Ishikawa (cell line): ENCODE measurements at regions not wholly inside any gene's neighbourhood (a gene's known extent, or its start where the extent isn't known, plus 50 kb on each side); places are given as distances from the start of the nearest gene placed in this dataset.

Experiments used
- CEBPB ChIP-seq: IDR thresholded peaks from 2 replicates; pipeline ENCODE4 v1.6.1; 2012
- CREB1 ChIP-seq: IDR thresholded peaks from 2 replicates; pipeline ENCODE4 v1.6.1; 2012; ENCODE audit warnings: low read depth
- EGR1 ChIP-seq: IDR thresholded peaks from 2 replicates; pipeline ENCODE4 v1.6.1; 2012
- EP300 ChIP-seq: IDR thresholded peaks from 2 replicates; pipeline ENCODE4 v1.6.1; 2012; ENCODE audit warnings: borderline replicate concordance
- NFIC ChIP-seq: IDR thresholded peaks from 2 replicates; pipeline ENCODE4 v1.6.1; 2012
- RAD21 ChIP-seq: IDR thresholded peaks from 2 replicates; pipeline ENCODE4 v1.6.1; 2012; ENCODE audit warnings: low read depth
- TAF1 ChIP-seq: IDR thresholded peaks from 2 replicates; pipeline ENCODE4 v1.6.1; 2012; ENCODE audit warnings: low read depth, mild to moderate bottlenecking
- ZBTB7A ChIP-seq: IDR thresholded peaks from 2 replicates; pipeline ENCODE4 v1.6.1; 2012; ENCODE audit warnings: low read depth
- TF ChIP-seq, protein P1 (sequence below): IDR thresholded peaks from 2 replicates; pipeline ENCODE4 v1.6.1; 2012
- TF ChIP-seq, protein P2 (sequence below): IDR thresholded peaks from 2 replicates; pipeline ENCODE4 v1.6.1; 2012; ENCODE audit warnings: low read depth, mild to moderate bottlenecking
- TF ChIP-seq, protein P3 (sequence below): IDR thresholded peaks from 2 replicates; pipeline ENCODE4 v1.6.1; 2012

DNA sequence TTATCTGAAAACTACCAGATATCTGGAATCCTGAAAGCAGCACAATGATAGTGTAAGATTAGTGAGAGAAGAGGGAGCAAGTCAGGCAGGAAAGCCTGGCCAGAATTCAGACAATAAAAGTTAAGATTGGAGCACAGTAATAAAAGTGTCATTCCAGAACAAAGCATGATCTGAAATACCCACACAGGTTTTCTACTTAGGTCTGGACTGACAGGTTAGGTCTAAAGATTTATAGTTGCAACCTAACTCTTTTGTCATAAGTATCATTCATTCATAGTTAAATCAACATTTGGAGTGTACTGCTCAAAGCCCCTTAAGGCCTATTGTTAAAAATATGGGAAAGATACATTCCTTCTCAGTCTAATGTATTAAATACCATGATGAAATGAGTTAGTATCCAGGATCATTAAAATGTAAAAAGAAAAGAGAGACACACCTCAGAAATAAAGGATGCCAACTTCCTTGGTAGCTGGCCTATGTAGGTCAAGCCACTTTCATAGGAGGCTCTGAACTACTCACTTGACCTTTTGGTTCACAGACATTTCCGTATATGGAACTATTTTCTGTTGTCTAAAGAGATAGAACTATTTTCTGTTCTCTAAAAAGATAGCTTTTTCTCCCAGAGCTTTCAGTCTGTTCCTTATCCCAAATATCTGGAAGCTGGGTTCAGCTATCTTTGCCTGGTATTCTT lies 105.2 kb downstream of the FAS start:
- TF ChIP-seq CREB1 (no peak), TAF1 (no peak), EGR1 (no peak), EP300 (no peak), RAD21 (no peak), ZBTB7A (no peak), NFIC (no peak), CEBPB (no peak)
- TF ChIP-seq, protein P1, sequence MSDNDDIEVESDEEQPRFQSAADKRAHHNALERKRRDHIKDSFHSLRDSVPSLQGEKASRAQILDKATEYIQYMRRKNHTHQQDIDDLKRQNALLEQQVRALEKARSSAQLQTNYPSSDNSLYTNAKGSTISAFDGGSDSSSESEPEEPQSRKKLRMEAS = no peak
- TF ChIP-seq, protein P2, sequence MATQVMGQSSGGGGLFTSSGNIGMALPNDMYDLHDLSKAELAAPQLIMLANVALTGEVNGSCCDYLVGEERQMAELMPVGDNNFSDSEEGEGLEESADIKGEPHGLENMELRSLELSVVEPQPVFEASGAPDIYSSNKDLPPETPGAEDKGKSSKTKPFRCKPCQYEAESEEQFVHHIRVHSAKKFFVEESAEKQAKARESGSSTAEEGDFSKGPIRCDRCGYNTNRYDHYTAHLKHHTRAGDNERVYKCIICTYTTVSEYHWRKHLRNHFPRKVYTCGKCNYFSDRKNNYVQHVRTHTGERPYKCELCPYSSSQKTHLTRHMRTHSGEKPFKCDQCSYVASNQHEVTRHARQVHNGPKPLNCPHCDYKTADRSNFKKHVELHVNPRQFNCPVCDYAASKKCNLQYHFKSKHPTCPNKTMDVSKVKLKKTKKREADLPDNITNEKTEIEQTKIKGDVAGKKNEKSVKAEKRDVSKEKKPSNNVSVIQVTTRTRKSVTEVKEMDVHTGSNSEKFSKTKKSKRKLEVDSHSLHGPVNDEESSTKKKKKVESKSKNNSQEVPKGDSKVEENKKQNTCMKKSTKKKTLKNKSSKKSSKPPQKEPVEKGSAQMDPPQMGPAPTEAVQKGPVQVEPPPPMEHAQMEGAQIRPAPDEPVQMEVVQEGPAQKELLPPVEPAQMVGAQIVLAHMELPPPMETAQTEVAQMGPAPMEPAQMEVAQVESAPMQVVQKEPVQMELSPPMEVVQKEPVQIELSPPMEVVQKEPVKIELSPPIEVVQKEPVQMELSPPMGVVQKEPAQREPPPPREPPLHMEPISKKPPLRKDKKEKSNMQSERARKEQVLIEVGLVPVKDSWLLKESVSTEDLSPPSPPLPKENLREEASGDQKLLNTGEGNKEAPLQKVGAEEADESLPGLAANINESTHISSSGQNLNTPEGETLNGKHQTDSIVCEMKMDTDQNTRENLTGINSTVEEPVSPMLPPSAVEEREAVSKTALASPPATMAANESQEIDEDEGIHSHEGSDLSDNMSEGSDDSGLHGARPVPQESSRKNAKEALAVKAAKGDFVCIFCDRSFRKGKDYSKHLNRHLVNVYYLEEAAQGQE = no peak
- TF ChIP-seq, protein P3, sequence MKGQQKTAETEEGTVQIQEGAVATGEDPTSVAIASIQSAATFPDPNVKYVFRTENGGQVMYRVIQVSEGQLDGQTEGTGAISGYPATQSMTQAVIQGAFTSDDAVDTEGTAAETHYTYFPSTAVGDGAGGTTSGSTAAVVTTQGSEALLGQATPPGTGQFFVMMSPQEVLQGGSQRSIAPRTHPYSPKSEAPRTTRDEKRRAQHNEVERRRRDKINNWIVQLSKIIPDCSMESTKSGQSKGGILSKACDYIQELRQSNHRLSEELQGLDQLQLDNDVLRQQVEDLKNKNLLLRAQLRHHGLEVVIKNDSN = no peak
